Mucosa of descending colon (tissue), 3 donors: ENCODE measurements at regions not wholly inside any gene's neighbourhood (a gene's known extent, or its start where the extent isn't known, plus 50 kb on each side); places are given as distances from the start of the nearest gene placed in this dataset.

Experiments
- ATAC-seq: fragments of 200-7000 bp; cut with Tn5 transposase; one replicate; pipeline ENCODE4 v1.9.1; 2020; ENCODE audit warnings: mild to moderate bottlenecking, moderate library complexity
- DNase-seq, 3 donors: peaks; one replicate each; pipeline ENCODE4 v3.0.0-alpha.2; 2020
- H3K36me3 ChIP-seq: fragments of 200-600 bp; one replicate; pipeline ENCODE4 v1.8.0; 2021; ENCODE audit warnings: low read depth, mild to moderate bottlenecking
- H3K4me1 ChIP-seq: fragments of 200-600 bp; one replicate; pipeline ENCODE4 v1.8.0; 2021; ENCODE audit warnings: low read depth, mild to moderate bottlenecking
- H3K4me3 ChIP-seq: fragments of 200-600 bp; one replicate; pipeline ENCODE4 v1.8.0; 2021; ENCODE audit warnings: mild to moderate bottlenecking
- H3K9me3 ChIP-seq: fragments of 200-600 bp; one replicate; pipeline ENCODE4 v1.8.0; 2021; ENCODE audit warnings: mild to moderate bottlenecking
- CTCF ChIP-seq: fragments of 200-600 bp; IDR thresholded peaks from one replicate; pipeline ENCODE4 v1.8.0; 2022; ENCODE audit warnings: antibody characterized with exemption, mild to moderate bottlenecking
- intact Hi-C, 2 donors: fragments of 100-400 bp; cut with DNase I in 1 of 2; cut with micrococcal nuclease in 1 of 2; formaldehyde crosslinking; loops; one replicate each; pipeline versions ENCODE4 v1.11.0 to v1.11.1; 2022; cut with DNase I, micrococcal nuclease
- donor health status: DM: no; HTN: no; CAD: no; lungs with moderate emphysema.
- donor health status: DM: no; HTN: no; CAD: no.
- donor health status: DM: no; HTN: yes; CAD: no.

- H3K36me3 ChIP-seq, result no peaks in the 10 kb centered on the region
- no peak overlapping the region for H3K4me3 ChIP-seq
- DNase-seq, result no peak
- H3K4me1 ChIP-seq, result no peaks in the 10 kb centered on the region
- TF ChIP-seq CTCF, result no peak
- no peak for ATAC-seq
- intact Hi-C loops, result no loop called here
- H3K9me3 ChIP-seq, result no peaks in the 10 kb centered on the region
Measured at GRCh38 chr4:180698550-180699195, 1544.5 kb upstream of the TENM3 start.

DNA sequence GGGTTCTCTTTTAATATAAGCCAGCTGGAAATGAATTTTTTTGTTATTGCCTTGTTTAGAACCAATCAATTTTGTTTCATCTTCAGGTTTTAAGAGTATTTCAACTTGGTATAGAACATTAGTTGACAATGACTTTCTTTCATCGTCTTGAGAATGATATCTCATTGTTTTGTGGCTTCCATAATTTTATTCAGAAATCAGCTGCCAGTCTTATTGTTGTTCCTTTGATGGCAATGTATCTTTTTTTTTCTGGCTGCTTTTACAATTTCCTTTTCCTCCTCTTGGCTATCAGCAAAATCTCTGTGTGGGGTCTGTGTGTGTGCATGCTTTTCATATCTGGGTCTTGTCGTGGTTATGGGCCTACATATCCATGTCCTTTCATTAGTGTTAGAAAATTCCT, 1536.4 kb upstream of the TENM3 start:
- ATAC-seq, result no peak
- intact Hi-C loops, result no loop called here
- H3K36me3 ChIP-seq, result no peaks in the 10 kb centered on the region
- peaks cover 6% of the 10 kb centered on the region for H3K9me3 ChIP-seq
- H3K4me3 ChIP-seq, result no peak overlapping the region
- no peaks in the 10 kb centered on the region for H3K4me1 ChIP-seq
- TF ChIP-seq CTCF, result no peak
- DNase-seq, result no peak

DNA sequence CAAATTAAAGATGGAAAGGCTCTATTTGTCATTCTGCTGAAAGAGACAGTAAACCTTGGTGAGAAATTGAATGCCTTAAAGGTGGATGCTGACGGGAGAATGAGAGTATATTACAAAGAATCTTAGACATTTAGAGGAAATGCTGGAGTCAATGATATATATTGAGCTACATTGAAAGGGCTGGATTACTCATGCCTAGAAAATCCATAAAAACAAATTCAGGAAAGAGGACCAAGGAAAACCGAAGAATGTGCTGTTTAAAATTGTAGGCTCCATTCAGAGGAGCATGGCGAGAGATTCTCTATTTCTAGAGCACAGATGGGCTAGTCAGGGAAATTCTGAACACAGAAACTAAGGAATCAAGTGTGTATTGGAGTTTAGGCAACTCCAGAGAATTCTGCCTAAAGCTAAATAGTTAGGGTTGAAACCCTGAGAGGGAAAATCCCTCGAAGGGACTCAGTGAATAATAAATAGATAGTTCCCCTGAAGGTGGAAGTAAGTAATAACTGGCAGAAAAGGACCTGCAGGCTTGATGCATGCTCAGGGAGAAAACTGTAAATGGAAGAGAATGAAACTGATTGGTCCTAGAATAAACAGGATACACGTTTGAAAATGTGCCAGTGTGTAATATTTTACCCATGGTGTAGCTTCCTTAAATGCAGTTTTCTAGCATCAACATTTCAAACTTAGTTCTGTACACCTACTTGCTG, 1532.4 kb upstream of the TENM3 start:
- no peaks in the 10 kb centered on the region for H3K36me3 ChIP-seq
- TF ChIP-seq CTCF, result no peak
- DNase-seq (no peak), ATAC-seq (no peak)
- peaks cover 6% of the 10 kb centered on the region for H3K9me3 ChIP-seq
- intact Hi-C loops, result no loop called here
- no peak overlapping the region for H3K4me3 ChIP-seq
- H3K4me1 ChIP-seq, result no peaks in the 10 kb centered on the region

GRCh38 chr4:180717451-180718033, 1525.7 kb upstream of the TENM3 start:
- H3K4me1 ChIP-seq, result no peaks in the 10 kb centered on the region
- ATAC-seq, result no peak
- no peak for TF ChIP-seq CTCF
- intact Hi-C loops, result no loop called here
- no peaks in the 10 kb centered on the region for H3K9me3 ChIP-seq
- DNase-seq, result no peak
- H3K4me3 ChIP-seq, result no peak overlapping the region
- H3K36me3 ChIP-seq, result no peaks in the 10 kb centered on the region

DNA sequence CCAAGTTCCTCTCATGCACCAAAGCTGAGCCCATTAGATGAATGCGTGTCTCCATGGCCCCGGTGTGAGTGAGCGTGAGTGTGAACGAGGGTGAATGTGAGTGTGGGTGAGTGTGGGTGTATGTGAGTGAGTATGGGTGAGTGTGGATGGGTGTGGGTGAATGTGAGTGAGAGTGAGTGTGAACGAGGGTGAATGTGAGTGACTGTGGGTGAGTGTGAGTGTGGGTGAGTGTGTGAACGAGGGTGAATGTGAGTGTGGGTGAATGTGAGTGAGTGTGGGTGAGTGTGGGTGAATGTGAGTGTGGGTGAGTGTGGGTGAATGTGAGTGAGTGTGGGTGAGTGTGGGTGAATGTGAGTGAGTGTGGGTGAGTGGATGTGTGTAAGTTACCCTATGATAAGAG, 1521.8 kb upstream of the TENM3 start:
- TF ChIP-seq CTCF, result no peak
- Histone ChIP-seq H3K4me1 (no peaks in the 10 kb centered on the region), H3K4me3 (no peak overlapping the region), H3K36me3 (no peaks in the 10 kb centered on the region), H3K9me3 (no peaks in the 10 kb centered on the region)
- ATAC-seq (no peak), DNase-seq (no peak)
- intact Hi-C loops, result no loop called here
